ENCODE measurements at regions not wholly inside any gene's neighbourhood (a gene's known extent, or its start where the extent isn't known, plus 50 kb on each side); places are given as distances from the start of the nearest gene placed in this dataset.
"Not testable (repeated sequence)": the region's sequence is repeated elsewhere in the genome, so short reads cannot be mapped to it uniquely, and the experiment has no call there.

- no peaks in the 10 kb centered on the region for H3K36me3 ChIP-seq (ENCODE audit: insufficient read depth, low read depth, low read length)
- no peak overlapping the region for H3K4me3 ChIP-seq (ENCODE audit: low read length)
- H3K27me3 ChIP-seq (ENCODE audit: insufficient read depth, low read length), result no peaks in the 10 kb centered on the region
- no peak overlapping the region for H3K9ac ChIP-seq (ENCODE audit: low read depth, low read length)
- H3K27ac ChIP-seq (ENCODE audit: low read length), result no peak overlapping the region
- no peaks in the 10 kb centered on the region for H3K9me3 ChIP-seq (ENCODE audit: insufficient read depth, low read depth, low read length)
- no peaks in the 10 kb centered on the region for H3K4me1 ChIP-seq (ENCODE audit: insufficient read depth, low read length)
These were observed 165.2 kb downstream of the URI1 start for GRCh38 chr19:30107251-30107650.

- no peak overlapping the region for H3K9ac ChIP-seq (ENCODE audit: low read depth, low read length)
- H3K4me1 ChIP-seq (ENCODE audit: insufficient read depth, low read length), result no peaks in the 10 kb centered on the region
- H3K36me3 ChIP-seq (ENCODE audit: insufficient read depth, low read depth, low read length), result no peaks in the 10 kb centered on the region
- H3K9me3 ChIP-seq (ENCODE audit: insufficient read depth, low read depth, low read length), result no peaks in the 10 kb centered on the region
- no peaks in the 10 kb centered on the region for H3K27me3 ChIP-seq (ENCODE audit: insufficient read depth, low read length)
- H3K27ac ChIP-seq (ENCODE audit: low read length), result no peak overlapping the region
- no peak overlapping the region for H3K4me3 ChIP-seq (ENCODE audit: low read length)
These were observed 167.5 kb downstream of the URI1 start for GRCh38 chr19:30109565-30109964.

- H3K9me3 ChIP-seq (ENCODE audit: insufficient read depth, low read depth, low read length), result no peaks in the 10 kb centered on the region
- no peaks in the 10 kb centered on the region for H3K36me3 ChIP-seq (ENCODE audit: insufficient read depth, low read depth, low read length)
- H3K27me3 ChIP-seq (ENCODE audit: insufficient read depth, low read length), result no peaks in the 10 kb centered on the region
- H3K9ac ChIP-seq (ENCODE audit: low read depth, low read length), result no peak overlapping the region
- H3K27ac ChIP-seq (ENCODE audit: low read length), result no peak overlapping the region
- H3K4me1 ChIP-seq (ENCODE audit: insufficient read depth, low read length), result no peaks in the 10 kb centered on the region
- no peak overlapping the region for H3K4me3 ChIP-seq (ENCODE audit: low read length)
These were observed 169.2 kb downstream of the URI1 start for GRCh38 chr19:30111021-30111855.

GRCh38 chr19:30112171-30112570 lies 170.1 kb downstream of the URI1 start:
- H3K4me3 ChIP-seq (ENCODE audit: low read length), result no peak overlapping the region
- H3K4me1 ChIP-seq (ENCODE audit: insufficient read depth, low read length), result no peaks in the 10 kb centered on the region
- H3K27me3 ChIP-seq (ENCODE audit: insufficient read depth, low read length), result no peaks in the 10 kb centered on the region
- H3K9ac ChIP-seq (ENCODE audit: low read depth, low read length), result no peak overlapping the region
- H3K9me3 ChIP-seq (ENCODE audit: insufficient read depth, low read depth, low read length), result no peaks in the 10 kb centered on the region
- no peak overlapping the region for H3K27ac ChIP-seq (ENCODE audit: low read length)
- no peaks in the 10 kb centered on the region for H3K36me3 ChIP-seq (ENCODE audit: insufficient read depth, low read depth, low read length)

- Histone ChIP-seq H3K9me3 (ENCODE audit: insufficient read depth, low read depth, low read length) (no peaks in the 10 kb centered on the region), H3K9ac (ENCODE audit: low read depth, low read length) (no peak overlapping the region), H3K27me3 (ENCODE audit: insufficient read depth, low read length) (no peaks in the 10 kb centered on the region), H3K4me3 (ENCODE audit: low read length) (no peak overlapping the region), H3K36me3 (ENCODE audit: insufficient read depth, low read depth, low read length) (no peaks in the 10 kb centered on the region), H3K4me1 (ENCODE audit: insufficient read depth, low read length) (no peaks in the 10 kb centered on the region), H3K27ac (ENCODE audit: low read length) (no peak overlapping the region)
These were observed 170.6 kb downstream of the URI1 start for GRCh38 chr19:30112666-30113065.

GRCh38 chr19:30113186-30113585 lies 171.1 kb downstream of the URI1 start:
- Histone ChIP-seq H3K36me3 (ENCODE audit: insufficient read depth, low read depth, low read length) (no peaks in the 10 kb centered on the region), H3K27ac (ENCODE audit: low read length) (no peak overlapping the region), H3K9ac (ENCODE audit: low read depth, low read length) (no peak overlapping the region), H3K27me3 (ENCODE audit: insufficient read depth, low read length) (no peaks in the 10 kb centered on the region), H3K4me3 (ENCODE audit: low read length) (no peak overlapping the region), H3K9me3 (ENCODE audit: insufficient read depth, low read depth, low read length) (no peaks in the 10 kb centered on the region), H3K4me1 (ENCODE audit: insufficient read depth, low read length) (no peaks in the 10 kb centered on the region)

GRCh38 chr19:30114095-30114494 lies 172.1 kb downstream of the URI1 start:
- not testable (repeated sequence) for H3K9ac ChIP-seq (ENCODE audit: low read depth, low read length); H3K9me3 ChIP-seq (ENCODE audit: insufficient read depth, low read depth, low read length); H3K27me3 ChIP-seq (ENCODE audit: insufficient read depth, low read length); H3K27ac ChIP-seq (ENCODE audit: low read length); H3K36me3 ChIP-seq (ENCODE audit: insufficient read depth, low read depth, low read length); H3K4me1 ChIP-seq (ENCODE audit: insufficient read depth, low read length); H3K4me3 ChIP-seq (ENCODE audit: low read length)

- no peaks in the 10 kb centered on the region for H3K4me1 ChIP-seq (ENCODE audit: insufficient read depth, low read length)
- no peaks in the 10 kb centered on the region for H3K27me3 ChIP-seq (ENCODE audit: insufficient read depth, low read length)
- no peaks in the 10 kb centered on the region for H3K36me3 ChIP-seq (ENCODE audit: insufficient read depth, low read depth, low read length)
- H3K4me3 ChIP-seq (ENCODE audit: low read length), result no peak overlapping the region
- no peak overlapping the region for H3K9ac ChIP-seq (ENCODE audit: low read depth, low read length)
- no peak overlapping the region for H3K27ac ChIP-seq (ENCODE audit: low read length)
- no peaks in the 10 kb centered on the region for H3K9me3 ChIP-seq (ENCODE audit: insufficient read depth, low read depth, low read length)
These were observed 173.9 kb downstream of the URI1 start for GRCh38 chr19:30115947-30116346.

GRCh38 chr19:30116530-30116929 lies 174.5 kb downstream of the URI1 start:
- no peak overlapping the region for H3K9ac ChIP-seq (ENCODE audit: low read depth, low read length)

GRCh38 chr19:30116984-30117555 lies 175.0 kb downstream of the URI1 start:
- no peak overlapping the region for H3K9ac ChIP-seq (ENCODE audit: low read depth, low read length)
- H3K27ac ChIP-seq (ENCODE audit: low read length), result no peak overlapping the region
- H3K36me3 ChIP-seq (ENCODE audit: insufficient read depth, low read depth, low read length), result no peaks in the 10 kb centered on the region
- no peaks in the 10 kb centered on the region for H3K9me3 ChIP-seq (ENCODE audit: insufficient read depth, low read depth, low read length)
- no peaks in the 10 kb centered on the region for H3K27me3 ChIP-seq (ENCODE audit: insufficient read depth, low read length)
- no peak overlapping the region for H3K4me3 ChIP-seq (ENCODE audit: low read length)
- H3K4me1 ChIP-seq (ENCODE audit: insufficient read depth, low read length), result no peaks in the 10 kb centered on the region

More at GRCh38 chr19:30116530-30116929, 174.5 kb downstream of the URI1 start:
- Histone ChIP-seq H3K27me3 (ENCODE audit: insufficient read depth, low read length) (no peaks in the 10 kb centered on the region), H3K4me1 (ENCODE audit: insufficient read depth, low read length) (no peaks in the 10 kb centered on the region), H3K9me3 (ENCODE audit: insufficient read depth, low read depth, low read length) (no peaks in the 10 kb centered on the region), H3K27ac (ENCODE audit: low read length) (no peak overlapping the region), H3K4me3 (ENCODE audit: low read length) (no peak overlapping the region), H3K36me3 (ENCODE audit: insufficient read depth, low read depth, low read length) (no peaks in the 10 kb centered on the region)

- no peak overlapping the region for H3K4me3 ChIP-seq (ENCODE audit: low read length)
- no peaks in the 10 kb centered on the region for H3K9me3 ChIP-seq (ENCODE audit: insufficient read depth, low read depth, low read length)
- no peak overlapping the region for H3K9ac ChIP-seq (ENCODE audit: low read depth, low read length)
- H3K4me1 ChIP-seq (ENCODE audit: insufficient read depth, low read length), result no peaks in the 10 kb centered on the region
- H3K27me3 ChIP-seq (ENCODE audit: insufficient read depth, low read length), result no peaks in the 10 kb centered on the region
- no peaks in the 10 kb centered on the region for H3K36me3 ChIP-seq (ENCODE audit: insufficient read depth, low read depth, low read length)
- no peak overlapping the region for H3K27ac ChIP-seq (ENCODE audit: low read length)
These were observed 175.7 kb downstream of the URI1 start for GRCh38 chr19:30117636-30118145.

- H3K4me1 ChIP-seq (ENCODE audit: insufficient read depth, low read length), result no peaks in the 10 kb centered on the region
- no peaks in the 10 kb centered on the region for H3K27me3 ChIP-seq (ENCODE audit: insufficient read depth, low read length)
- H3K9ac ChIP-seq (ENCODE audit: low read depth, low read length), result no peak overlapping the region
- H3K27ac ChIP-seq (ENCODE audit: low read length), result no peak overlapping the region
- H3K4me3 ChIP-seq (ENCODE audit: low read length), result no peak overlapping the region
- no peaks in the 10 kb centered on the region for H3K9me3 ChIP-seq (ENCODE audit: insufficient read depth, low read depth, low read length)
- no peaks in the 10 kb centered on the region for H3K36me3 ChIP-seq (ENCODE audit: insufficient read depth, low read depth, low read length)
These were observed 176.2 kb downstream of the URI1 start for GRCh38 chr19:30118221-30118620.
